ENCODE measurements at regions not wholly inside any gene's neighbourhood (a gene's known extent, or its start where the extent isn't known, plus 50 kb on each side); places are given as distances from the start of the nearest gene placed in this dataset.

DNA sequence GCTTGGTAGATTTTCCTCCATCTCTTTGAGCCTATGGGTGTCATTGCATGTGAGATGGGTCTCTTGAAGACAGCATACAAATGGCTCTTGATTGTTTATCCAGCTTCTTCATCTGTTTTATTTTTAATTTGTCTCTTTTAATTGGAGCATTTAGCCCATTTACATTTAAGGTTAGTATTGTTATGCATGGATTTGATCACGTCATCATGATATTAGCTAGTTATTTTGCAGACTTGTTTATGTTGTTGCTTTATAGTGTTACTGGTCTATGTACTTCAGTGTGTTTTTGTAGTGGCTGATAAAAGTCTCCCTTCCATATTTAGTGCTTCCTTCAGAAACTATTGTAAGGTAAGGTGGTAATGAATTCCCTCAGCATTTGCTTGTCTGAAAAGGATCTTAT is 78.6 kb upstream of the RGMB start:
- no peak for DNase-seq (ENCODE audit: low read depth)

DNA sequence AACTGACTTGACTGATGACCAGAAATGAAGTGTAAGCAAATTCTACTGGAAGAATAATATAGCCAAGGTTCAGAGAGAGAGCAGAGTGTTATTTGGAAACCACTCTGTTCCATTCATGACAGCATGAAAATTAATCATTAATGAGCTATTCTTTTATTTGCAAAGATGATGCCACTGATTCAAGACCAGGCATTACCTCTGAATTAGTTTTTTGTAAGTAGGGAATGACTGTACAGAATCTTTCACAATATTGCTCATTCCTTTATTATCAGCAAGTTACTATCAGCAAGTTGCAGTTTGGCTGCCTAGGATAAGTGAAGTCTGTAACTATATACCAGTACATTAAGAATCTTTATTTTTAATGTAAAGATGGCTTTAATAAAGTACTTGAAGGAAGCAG is 75.1 kb upstream of the RGMB start:
- DNase-seq (ENCODE audit: low read depth) = no peak

DNA sequence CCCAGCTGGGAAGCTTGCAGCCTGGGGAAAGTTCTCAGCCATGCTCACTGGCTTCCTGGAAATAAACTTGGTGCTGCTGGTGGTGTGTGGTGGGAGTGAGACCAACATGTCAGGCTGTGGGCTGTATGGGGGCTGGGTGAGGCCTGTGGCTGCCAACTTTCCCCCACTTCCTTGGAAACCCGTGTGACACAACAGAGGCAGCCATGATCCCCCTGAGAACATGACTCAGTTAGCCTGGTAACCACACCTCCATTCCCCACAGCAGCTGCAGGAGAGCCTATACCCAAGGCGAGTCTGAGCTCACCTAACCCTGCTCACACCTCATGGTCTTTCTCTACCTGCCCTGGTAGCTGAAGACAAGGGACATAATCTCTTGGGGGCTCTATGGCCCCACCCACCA is 72.7 kb upstream of the RGMB start:
- no peak for DNase-seq (ENCODE audit: low read depth)

DNA sequence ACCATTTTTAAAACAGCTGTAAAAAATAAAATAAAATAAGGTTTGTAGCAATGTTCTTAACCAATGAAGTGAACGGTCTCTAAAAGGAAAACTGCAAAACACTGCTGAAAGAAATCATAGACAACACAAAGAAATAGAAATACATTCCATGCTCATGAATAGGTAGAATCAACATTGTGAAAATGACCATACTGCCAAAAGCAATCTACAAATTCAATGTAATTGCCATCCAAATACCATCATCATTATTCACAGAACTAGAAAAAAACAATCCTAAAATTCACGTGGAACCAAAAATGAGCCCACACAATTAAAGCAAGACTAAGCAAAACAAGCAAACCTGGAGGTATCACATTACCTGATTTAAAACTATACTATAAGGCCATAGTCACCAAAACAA is 67.6 kb upstream of the RGMB start:
- DNase-seq (ENCODE audit: low read depth) = no peak

DNA sequence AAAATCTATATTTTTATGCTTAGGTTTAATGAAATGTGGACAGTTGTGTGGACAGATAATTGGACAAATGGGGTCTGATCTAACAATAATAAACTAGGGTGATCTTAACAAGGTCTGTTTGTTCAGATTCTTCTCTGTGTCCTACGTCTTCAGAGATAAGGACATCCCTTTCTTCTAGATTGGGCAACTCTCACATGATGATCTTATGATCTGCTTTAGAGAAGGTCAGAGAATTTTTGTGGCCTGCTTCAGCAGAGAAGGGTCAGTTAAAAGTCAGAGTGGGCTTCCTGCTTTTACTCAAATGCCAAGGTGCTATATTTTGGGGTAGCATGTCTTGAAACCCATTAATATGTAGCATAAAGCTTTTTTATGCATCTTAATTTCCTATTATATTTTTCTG is 63.8 kb upstream of the RGMB start:
- no peak for DNase-seq (ENCODE audit: low read depth)

DNA sequence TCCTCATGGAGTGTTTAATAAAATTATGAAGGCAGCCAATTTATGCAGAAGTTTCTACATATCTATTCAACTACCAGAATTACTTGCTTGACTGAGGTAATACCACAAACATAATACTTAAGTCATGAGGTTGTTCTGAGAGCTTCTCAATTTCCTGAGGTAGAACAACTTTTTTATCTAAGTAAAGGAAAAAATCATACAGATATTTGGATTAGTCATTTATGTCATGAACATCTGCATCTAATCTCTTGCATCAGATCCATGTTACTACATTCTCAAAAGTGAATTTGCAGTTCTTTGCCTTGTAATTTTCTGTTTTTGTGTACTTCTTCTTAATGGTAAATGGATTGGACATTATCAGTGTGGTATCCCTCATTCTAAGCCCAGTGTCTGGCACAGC is 60.4 kb upstream of the RGMB start:
- DNase-seq (ENCODE audit: low read depth) = no peak

DNA sequence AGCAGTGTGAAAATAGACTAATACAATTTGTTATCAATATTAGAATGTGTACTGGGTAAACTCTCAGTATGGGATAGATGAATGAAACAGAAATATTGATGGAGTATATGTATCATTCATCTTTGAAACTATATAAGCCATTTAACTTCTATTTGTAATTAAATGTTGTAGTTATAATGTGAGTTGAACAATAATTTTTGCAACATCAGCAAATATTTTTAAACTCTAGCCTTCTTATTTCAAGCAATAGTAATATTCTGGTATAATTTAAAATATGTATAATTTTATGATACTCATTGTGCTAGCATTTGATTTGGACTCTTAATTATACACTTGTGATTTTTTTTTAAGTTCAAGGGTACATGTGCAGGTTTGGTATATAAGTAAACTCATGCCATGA is 59.6 kb upstream of the RGMB start:
- no peak for DNase-seq (ENCODE audit: low read depth)

DNA sequence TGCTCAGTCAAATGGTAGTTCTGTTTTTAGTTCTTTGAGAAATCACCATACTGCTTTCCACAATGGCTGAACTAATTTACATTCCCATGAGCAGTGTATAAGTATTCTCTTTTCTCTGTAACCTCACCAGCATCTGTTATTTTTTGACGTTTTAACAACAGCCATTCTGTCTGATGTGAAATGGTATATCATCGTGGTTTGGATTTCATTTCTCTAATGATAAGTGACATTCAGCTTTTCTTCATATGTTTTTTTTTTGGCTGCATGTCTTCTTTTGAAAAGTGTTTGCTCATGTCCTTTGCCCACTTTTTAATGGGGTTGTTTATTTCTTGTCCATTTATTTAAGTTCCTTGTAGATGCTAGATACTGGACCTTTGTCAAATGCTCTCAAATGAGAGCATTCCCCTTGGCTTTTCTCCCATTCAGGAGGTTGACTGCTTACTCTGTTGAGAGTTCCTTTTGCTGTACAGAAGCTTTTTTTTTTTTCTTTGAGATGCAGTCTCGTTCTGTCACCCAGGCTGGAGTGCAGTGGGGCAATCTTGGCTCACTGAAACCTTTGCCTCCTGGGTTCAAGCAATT is 58.7 kb upstream of the RGMB start:
- no peak for DNase-seq (ENCODE audit: low read depth)

DNA sequence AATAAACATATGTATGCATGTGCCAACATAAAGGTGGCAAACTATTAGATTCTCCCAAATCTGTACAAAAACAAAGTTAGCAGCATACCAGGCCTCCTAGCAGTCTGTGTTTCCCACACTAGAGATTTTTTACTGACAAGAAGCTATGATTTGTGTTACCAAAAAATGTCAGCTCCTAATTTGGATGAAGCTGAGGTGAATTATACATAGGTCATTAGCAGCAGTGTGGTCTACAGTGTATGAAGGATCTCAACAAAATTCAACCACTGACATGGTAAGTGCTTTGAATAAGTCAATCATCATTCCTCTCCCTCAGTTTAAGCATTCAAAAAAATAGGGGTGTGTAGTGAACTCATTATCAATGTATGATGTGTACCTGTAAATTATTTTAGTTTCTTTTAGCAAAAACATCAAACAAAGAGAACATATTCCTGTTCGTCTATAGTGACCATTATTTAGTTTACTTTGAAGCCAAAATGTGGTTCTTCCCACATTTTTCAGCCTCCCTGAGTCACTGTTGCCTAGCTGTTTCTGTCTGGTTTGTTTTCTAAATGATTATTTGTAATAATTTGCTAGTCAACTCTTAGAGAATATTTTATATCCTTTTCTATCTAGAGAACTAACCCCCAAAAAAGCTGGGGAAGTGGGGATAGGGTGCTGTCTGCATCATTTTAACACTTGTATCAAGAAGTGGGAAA is 52.1 kb upstream of the RGMB start:
- no peak for DNase-seq (ENCODE audit: low read depth)

DNA sequence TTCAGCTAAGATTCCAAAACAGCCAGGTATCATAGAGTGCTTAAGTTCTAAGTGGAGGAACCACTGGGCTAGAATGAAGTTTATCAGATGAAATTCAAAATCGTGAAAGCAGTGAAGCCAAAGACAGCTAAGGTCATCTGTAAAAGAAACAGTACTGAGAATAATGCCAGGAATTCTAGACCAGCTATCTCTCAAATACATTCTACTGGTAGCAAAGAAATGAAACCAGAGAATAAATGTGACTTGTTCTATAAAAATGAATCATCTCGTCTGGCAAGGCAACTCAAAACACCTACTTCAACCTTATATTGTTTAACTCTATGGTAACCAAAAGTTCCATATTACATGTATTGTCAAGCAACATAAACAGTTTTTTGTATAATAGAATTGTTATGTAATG is 51.3 kb upstream of the RGMB start:
- DNase-seq (ENCODE audit: low read depth) = no peak

DNA sequence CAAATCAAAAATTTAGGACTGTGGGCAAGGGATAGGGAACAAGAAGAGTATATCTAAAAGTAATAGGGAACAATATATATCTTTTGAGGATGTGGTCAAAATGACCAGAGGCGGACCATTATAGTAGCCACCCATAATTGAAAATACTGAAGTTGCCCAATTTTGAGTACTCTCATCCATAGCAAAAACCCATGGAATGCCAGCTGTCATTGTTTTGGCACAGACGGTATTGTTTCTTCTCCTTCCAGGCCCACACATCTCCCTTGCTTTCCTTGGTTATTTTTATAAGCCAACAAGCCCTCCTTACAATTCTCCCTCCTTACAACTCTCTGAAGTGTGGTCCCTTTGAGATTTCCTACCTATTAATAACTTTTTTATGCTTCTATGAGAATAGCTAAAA is 50.4 kb upstream of the RGMB start:
- no peak for DNase-seq (ENCODE audit: low read depth)

Measured in GM04504 (cell line).